Panc1 (cell line): ENCODE measurements at regions not wholly inside any gene's neighbourhood (a gene's known extent, or its start where the extent isn't known, plus 50 kb on each side); places are given as distances from the start of the nearest gene placed in this dataset.

Experiments
- ATAC-seq: fragments of 200-7000 bp; cut with Tn5 transposase; 2 replicates; pipeline ENCODE4 v1.9.1; 2020; ENCODE audit warnings: mild to moderate bottlenecking, moderate library complexity
- BruUV-seq: library from RNA; stranded (reverse); fragments of 400-500 nt; replicated peaks from 2 replicates; lab custom pipeline; 2021; lab: Mats Ljungman, UMichigan
- CTCF ChIA-PET: fragments of 300-600 bp; sonication (Branson Sonifier 250); formaldehyde crosslinking; loops from one replicate; lab custom pipeline; 2022; ENCODE audit warnings: antibody characterized with exemption; lab: Charles Lee
- POLR2A ChIA-PET: fragments of 300-600 bp; sonication (Branson Sonifier 250); formaldehyde crosslinking; loops from one replicate; lab custom pipeline; 2022; ENCODE audit warnings: antibody characterized with exemption; lab: Charles Lee
- DNase-seq: peaks from one replicate; pipeline ENCODE4 v3.0.0-alpha.2; 2010; ENCODE audit warnings: low read depth, low spot score
- H3K27ac ChIP-seq: 2 replicates; pipeline ENCODE4 v1.5.1; 2011; ENCODE audit warnings: mild to moderate bottlenecking, low read length, inconsistent platforms
- H3K27me3 ChIP-seq: fragments of 200-500 bp; sonication (Bioruptor generic); 2 replicates; pipeline ENCODE4 v1.6.0; 2014; ENCODE audit warnings: low read length, inconsistent platforms; ENCODE audit not compliant: control insufficient read depth, insufficient read depth
- H3K36me3 ChIP-seq: fragments of 200-500 bp; sonication (Bioruptor generic); 2 replicates; pipeline ENCODE4 v1.5.1; 2014; ENCODE audit warnings: inconsistent platforms, mild to moderate bottlenecking, low read length, moderate library complexity; ENCODE audit not compliant: control insufficient read depth, insufficient read depth
- H3K4me1 ChIP-seq: 2 replicates; pipeline ENCODE4 v1.5.1; 2011; ENCODE audit warnings: inconsistent platforms, mild to moderate bottlenecking, low read length, moderate library complexity; ENCODE audit not compliant: control insufficient read depth, insufficient read depth
- H3K4me3 ChIP-seq, 2 experiments: 2 replicates each; pipeline ENCODE4 v1.5.1; 2011 to 2012; ENCODE audit warnings: low read depth in 2 of 2, low read length in 2 of 2, mild to moderate bottlenecking in 2 of 2, inconsistent platforms in 1 of 2, moderate library complexity in 1 of 2
- H3K9me3 ChIP-seq: fragments of 200-500 bp; sonication (Bioruptor generic); 2 replicates; pipeline ENCODE4 v1.5.1; 2014; ENCODE audit warnings: low read depth, mild to moderate bottlenecking, inconsistent platforms, low read length, moderate library complexity; ENCODE audit not compliant: control insufficient read depth, insufficient read depth
- POLR2AphosphoS5 ChIP-seq: IDR thresholded peaks from 2 replicates; pipeline ENCODE4 v1.6.1; 2012; ENCODE audit warnings: mild to moderate bottlenecking, low read depth, low read length, moderate library complexity
- SIN3A ChIP-seq: IDR thresholded peaks from 2 replicates; pipeline ENCODE4 v1.6.1; 2012; ENCODE audit warnings: low read depth, mild to moderate bottlenecking, low read length, moderate library complexity, borderline replicate concordance; ENCODE audit not compliant: insufficient read depth
- TCF7L2 ChIP-seq: IDR thresholded peaks from 2 replicates; pipeline ENCODE4 v1.6.1; 2011; ENCODE audit warnings: mild to moderate bottlenecking, low read depth, low read length, inconsistent platforms
- in situ Hi-C: cut with HindIII; loops from 2 replicates; pipeline ENCODE4 v1.10.0; 2016; ENCODE audit warnings: low sequenced_read_pairs, low pct_unique_long_range_greater_than_20kb
- intact Hi-C: fragments of 100-400 bp; cut with micrococcal nuclease; formaldehyde crosslinking; loops from one replicate; pipeline ENCODE4 v1.10.0; 2022; ENCODE audit not compliant: unreplicated experiment
- TF ChIP-seq, protein P1 (sequence below): fragments of 450-650 bp; IDR thresholded peaks from 2 replicates; pipeline ENCODE4 v1.5.1; 2017; ENCODE audit warnings: mild to moderate bottlenecking
- TF ChIP-seq, protein P2 (sequence below), 2 experiments: IDR thresholded peaks; 2 replicates each; pipeline ENCODE4 v1.6.1; 2011 to 2012; ENCODE audit warnings: low read depth in 2 of 2, control low read depth in 1 of 2, low read length in 1 of 2, mild to moderate bottlenecking in 1 of 2, moderate library complexity in 1 of 2; ENCODE audit not compliant: insufficient read depth in 1 of 2

DNA sequence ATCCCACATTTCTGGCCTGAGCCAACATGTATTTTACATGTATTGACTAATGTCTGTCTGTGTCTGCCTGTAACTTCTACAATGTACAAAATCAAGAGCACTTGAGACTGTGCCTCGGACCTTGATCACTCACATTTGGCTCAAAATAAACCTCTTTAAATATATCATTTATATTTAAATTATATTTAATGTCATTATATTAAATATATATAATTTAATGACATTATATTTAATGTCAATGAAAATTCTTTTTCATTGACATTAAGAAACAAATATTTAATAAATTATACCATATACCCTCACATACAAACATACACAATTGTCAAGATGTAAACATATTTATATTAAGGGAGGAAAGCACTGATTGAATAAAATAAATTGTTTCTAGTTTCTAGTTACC, 1099.8 kb upstream of the CDH18 start:
- TF ChIP-seq, protein P1, sequence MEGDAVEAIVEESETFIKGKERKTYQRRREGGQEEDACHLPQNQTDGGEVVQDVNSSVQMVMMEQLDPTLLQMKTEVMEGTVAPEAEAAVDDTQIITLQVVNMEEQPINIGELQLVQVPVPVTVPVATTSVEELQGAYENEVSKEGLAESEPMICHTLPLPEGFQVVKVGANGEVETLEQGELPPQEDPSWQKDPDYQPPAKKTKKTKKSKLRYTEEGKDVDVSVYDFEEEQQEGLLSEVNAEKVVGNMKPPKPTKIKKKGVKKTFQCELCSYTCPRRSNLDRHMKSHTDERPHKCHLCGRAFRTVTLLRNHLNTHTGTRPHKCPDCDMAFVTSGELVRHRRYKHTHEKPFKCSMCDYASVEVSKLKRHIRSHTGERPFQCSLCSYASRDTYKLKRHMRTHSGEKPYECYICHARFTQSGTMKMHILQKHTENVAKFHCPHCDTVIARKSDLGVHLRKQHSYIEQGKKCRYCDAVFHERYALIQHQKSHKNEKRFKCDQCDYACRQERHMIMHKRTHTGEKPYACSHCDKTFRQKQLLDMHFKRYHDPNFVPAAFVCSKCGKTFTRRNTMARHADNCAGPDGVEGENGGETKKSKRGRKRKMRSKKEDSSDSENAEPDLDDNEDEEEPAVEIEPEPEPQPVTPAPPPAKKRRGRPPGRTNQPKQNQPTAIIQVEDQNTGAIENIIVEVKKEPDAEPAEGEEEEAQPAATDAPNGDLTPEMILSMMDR = no peak
- TF ChIP-seq TCF7L2 (no peak), POLR2AphosphoS5 (no peak), SIN3A (no peak)
- TF ChIP-seq, protein P2, sequence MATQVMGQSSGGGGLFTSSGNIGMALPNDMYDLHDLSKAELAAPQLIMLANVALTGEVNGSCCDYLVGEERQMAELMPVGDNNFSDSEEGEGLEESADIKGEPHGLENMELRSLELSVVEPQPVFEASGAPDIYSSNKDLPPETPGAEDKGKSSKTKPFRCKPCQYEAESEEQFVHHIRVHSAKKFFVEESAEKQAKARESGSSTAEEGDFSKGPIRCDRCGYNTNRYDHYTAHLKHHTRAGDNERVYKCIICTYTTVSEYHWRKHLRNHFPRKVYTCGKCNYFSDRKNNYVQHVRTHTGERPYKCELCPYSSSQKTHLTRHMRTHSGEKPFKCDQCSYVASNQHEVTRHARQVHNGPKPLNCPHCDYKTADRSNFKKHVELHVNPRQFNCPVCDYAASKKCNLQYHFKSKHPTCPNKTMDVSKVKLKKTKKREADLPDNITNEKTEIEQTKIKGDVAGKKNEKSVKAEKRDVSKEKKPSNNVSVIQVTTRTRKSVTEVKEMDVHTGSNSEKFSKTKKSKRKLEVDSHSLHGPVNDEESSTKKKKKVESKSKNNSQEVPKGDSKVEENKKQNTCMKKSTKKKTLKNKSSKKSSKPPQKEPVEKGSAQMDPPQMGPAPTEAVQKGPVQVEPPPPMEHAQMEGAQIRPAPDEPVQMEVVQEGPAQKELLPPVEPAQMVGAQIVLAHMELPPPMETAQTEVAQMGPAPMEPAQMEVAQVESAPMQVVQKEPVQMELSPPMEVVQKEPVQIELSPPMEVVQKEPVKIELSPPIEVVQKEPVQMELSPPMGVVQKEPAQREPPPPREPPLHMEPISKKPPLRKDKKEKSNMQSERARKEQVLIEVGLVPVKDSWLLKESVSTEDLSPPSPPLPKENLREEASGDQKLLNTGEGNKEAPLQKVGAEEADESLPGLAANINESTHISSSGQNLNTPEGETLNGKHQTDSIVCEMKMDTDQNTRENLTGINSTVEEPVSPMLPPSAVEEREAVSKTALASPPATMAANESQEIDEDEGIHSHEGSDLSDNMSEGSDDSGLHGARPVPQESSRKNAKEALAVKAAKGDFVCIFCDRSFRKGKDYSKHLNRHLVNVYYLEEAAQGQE (IDR thresholded peaks at IDR 0.05; ENCODE audit: insufficient read depth in 1 of 2, low read depth in 2 of 2, low read length in 1 of 2) = no peak
- no peak for DNase-seq
- ATAC-seq = no peak

DNA sequence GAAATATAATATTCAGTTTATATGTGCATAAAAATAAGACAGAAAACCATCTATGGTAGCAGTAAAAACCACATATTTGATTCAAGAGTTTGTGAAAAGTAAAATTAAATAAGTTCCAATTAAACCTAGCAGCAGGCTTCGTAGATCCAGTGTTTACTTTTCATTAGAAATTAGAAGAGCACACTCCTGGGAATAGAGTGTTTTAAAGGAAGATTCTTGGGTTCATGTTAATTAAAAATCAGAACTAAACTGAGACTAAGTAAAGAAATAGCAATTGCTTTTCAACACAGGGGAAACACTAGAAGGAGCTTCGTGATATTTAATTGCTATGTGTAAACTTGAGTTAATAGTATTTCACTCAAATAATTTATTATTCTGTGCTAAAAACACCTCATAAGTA, 1097.8 kb upstream of the CDH18 start:
- no peaks in the 10 kb centered on the region for H3K9me3 ChIP-seq
- in situ Hi-C loops (no loop called here), intact Hi-C loops (no loop called here)
- ATAC-seq = no peak
- H3K4me1 ChIP-seq = no peaks in the 10 kb centered on the region
- ChIA-PET CTCF (no interaction called here), POLR2A (no interaction called here)
- no peaks in the 10 kb centered on the region for H3K36me3 ChIP-seq
- H3K27me3 ChIP-seq = no peaks in the 10 kb centered on the region
- no peak for DNase-seq
- no TSS peak for BruUV-seq
- no peak overlapping the region for H3K27ac ChIP-seq
- TF ChIP-seq, protein P2 (IDR thresholded peaks at IDR 0.05; ENCODE audit: insufficient read depth in 1 of 2, low read depth in 2 of 2, low read length in 1 of 2) = no peak
- TF ChIP-seq, protein P1 = no peak
- TF ChIP-seq TCF7L2 (no peak), POLR2AphosphoS5 (no peak), SIN3A (no peak)
- no peak overlapping the region for H3K4me3 ChIP-seq

More for the DNA sequence above, 1099.8 kb upstream of the CDH18 start:
- H3K4me1 ChIP-seq = no peaks in the 10 kb centered on the region
- intact Hi-C loops (no loop called here), in situ Hi-C loops (no loop called here)
- H3K27ac ChIP-seq = no peak overlapping the region
- no TSS peak for BruUV-seq
- ChIA-PET CTCF (no interaction called here), POLR2A (no interaction called here)
- no peaks in the 10 kb centered on the region for H3K36me3 ChIP-seq
- H3K9me3 ChIP-seq = no peaks in the 10 kb centered on the region
- H3K4me3 ChIP-seq = no peak overlapping the region
- H3K27me3 ChIP-seq = no peaks in the 10 kb centered on the region
